ENCODE measurements at regions not wholly inside any gene's neighbourhood (a gene's known extent, or its start where the extent isn't known, plus 50 kb on each side); places are given as distances from the start of the nearest gene placed in this dataset.

DNA sequence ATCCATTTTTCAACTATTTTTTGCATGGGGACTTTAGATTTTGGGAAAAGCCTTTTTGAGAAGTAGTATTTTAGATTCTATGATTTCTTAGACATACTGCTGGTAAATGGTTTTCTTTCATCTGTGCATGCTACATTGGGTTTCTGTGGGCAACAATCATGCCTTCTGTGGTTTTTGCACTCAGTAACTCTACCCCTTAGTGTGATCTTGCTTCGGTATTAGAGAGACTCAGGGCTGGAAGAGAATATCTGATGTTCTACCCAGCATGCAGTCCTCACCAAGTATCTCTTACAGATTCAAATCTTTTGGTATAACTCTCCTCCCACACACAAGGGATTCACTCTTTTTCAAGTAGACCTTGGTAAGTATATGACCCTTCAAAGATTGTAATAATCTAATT, 183.0 kb downstream of the PMAIP1 start:
- no peak for TF ChIP-seq POLR2AphosphoS5 (IDR thresholded peaks at IDR 0.05)
- TF ChIP-seq, protein P1, sequence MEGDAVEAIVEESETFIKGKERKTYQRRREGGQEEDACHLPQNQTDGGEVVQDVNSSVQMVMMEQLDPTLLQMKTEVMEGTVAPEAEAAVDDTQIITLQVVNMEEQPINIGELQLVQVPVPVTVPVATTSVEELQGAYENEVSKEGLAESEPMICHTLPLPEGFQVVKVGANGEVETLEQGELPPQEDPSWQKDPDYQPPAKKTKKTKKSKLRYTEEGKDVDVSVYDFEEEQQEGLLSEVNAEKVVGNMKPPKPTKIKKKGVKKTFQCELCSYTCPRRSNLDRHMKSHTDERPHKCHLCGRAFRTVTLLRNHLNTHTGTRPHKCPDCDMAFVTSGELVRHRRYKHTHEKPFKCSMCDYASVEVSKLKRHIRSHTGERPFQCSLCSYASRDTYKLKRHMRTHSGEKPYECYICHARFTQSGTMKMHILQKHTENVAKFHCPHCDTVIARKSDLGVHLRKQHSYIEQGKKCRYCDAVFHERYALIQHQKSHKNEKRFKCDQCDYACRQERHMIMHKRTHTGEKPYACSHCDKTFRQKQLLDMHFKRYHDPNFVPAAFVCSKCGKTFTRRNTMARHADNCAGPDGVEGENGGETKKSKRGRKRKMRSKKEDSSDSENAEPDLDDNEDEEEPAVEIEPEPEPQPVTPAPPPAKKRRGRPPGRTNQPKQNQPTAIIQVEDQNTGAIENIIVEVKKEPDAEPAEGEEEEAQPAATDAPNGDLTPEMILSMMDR (IDR thresholded peaks at IDR 0.05), result no peak
- no peak for TF ChIP-seq POLR2A (IDR thresholded peaks at IDR 0.05)
